ENCODE measurements at regions not wholly inside any gene's neighbourhood (a gene's known extent, or its start where the extent isn't known, plus 50 kb on each side); places are given as distances from the start of the nearest gene placed in this dataset.

GRCh38 chr2:240298803-240299709, 136.4 kb upstream of the GPC1 start:
- Histone ChIP-seq H3K4me1 (ENCODE audit: control insufficient read depth, insufficient read depth, low read length) (no peaks in the 10 kb centered on the region), H3K9me3 (ENCODE audit: control insufficient read depth, insufficient read depth, low read length) (no peaks in the 10 kb centered on the region), H3K27ac (ENCODE audit: low read length) (no peak overlapping the region), H3K4me3 (ENCODE audit: low read length) (no peak overlapping the region), H3K27me3 (ENCODE audit: control insufficient read depth, insufficient read depth, low read length) (no peaks in the 10 kb centered on the region), H3K36me3 (ENCODE audit: control insufficient read depth, insufficient read depth, low read length) (no peaks in the 10 kb centered on the region)
- no peak for DNase-seq (ENCODE audit: low read depth, low spot score)
- WGBS (ENCODE audit: insufficient coverage, insufficient read length): no CpG with 5 or more reads among the region's 18 CpGs

GRCh38 chr2:240299710-240300068, 135.8 kb upstream of the GPC1 start:
- Histone ChIP-seq H3K36me3 (ENCODE audit: control insufficient read depth, insufficient read depth, low read length) (no peaks in the 10 kb centered on the region), H3K4me1 (ENCODE audit: control insufficient read depth, insufficient read depth, low read length) (no peaks in the 10 kb centered on the region), H3K9me3 (ENCODE audit: control insufficient read depth, insufficient read depth, low read length) (no peaks in the 10 kb centered on the region), H3K4me3 (ENCODE audit: low read length) (no peak overlapping the region), H3K27me3 (ENCODE audit: control insufficient read depth, insufficient read depth, low read length) (no peaks in the 10 kb centered on the region), H3K27ac (ENCODE audit: low read length) (no peak overlapping the region)
- DNase-seq (ENCODE audit: low read depth, low spot score): no peak
- no CpG with 5 or more reads among the region's 7 CpGs for WGBS (ENCODE audit: insufficient coverage, insufficient read length)

GRCh38 chr2:240300261-240300821, 135.1 kb upstream of the GPC1 start:
- Histone ChIP-seq H3K27ac (ENCODE audit: low read length) (no peak overlapping the region), H3K4me1 (ENCODE audit: control insufficient read depth, insufficient read depth, low read length) (no peaks in the 10 kb centered on the region), H3K4me3 (ENCODE audit: low read length) (no peak overlapping the region), H3K9me3 (ENCODE audit: control insufficient read depth, insufficient read depth, low read length) (no peaks in the 10 kb centered on the region), H3K27me3 (ENCODE audit: control insufficient read depth, insufficient read depth, low read length) (no peaks in the 10 kb centered on the region), H3K36me3 (ENCODE audit: control insufficient read depth, insufficient read depth, low read length) (no peaks in the 10 kb centered on the region)
- DNase-seq (ENCODE audit: low read depth, low spot score): no peak
- WGBS (ENCODE audit: insufficient coverage, insufficient read length): no CpG with 5 or more reads among the region's 11 CpGs

GRCh38 chr2:240300840-240301239, 134.6 kb upstream of the GPC1 start:
- WGBS (ENCODE audit: insufficient coverage, insufficient read length): no CpG with 5 or more reads among the region's 8 CpGs
- Histone ChIP-seq H3K36me3 (ENCODE audit: control insufficient read depth, insufficient read depth, low read length) (no peaks in the 10 kb centered on the region), H3K27ac (ENCODE audit: low read length) (no peak overlapping the region), H3K27me3 (ENCODE audit: control insufficient read depth, insufficient read depth, low read length) (no peaks in the 10 kb centered on the region), H3K4me1 (ENCODE audit: control insufficient read depth, insufficient read depth, low read length) (no peaks in the 10 kb centered on the region), H3K9me3 (ENCODE audit: control insufficient read depth, insufficient read depth, low read length) (no peaks in the 10 kb centered on the region), H3K4me3 (ENCODE audit: low read length) (no peak overlapping the region)
- DNase-seq (ENCODE audit: low read depth, low spot score): no peak

GRCh38 chr2:240301256-240301795, 134.1 kb upstream of the GPC1 start:
- no peaks in the 10 kb centered on the region for H3K27me3 ChIP-seq (ENCODE audit: control insufficient read depth, insufficient read depth, low read length)
- no peaks in the 10 kb centered on the region for H3K36me3 ChIP-seq (ENCODE audit: control insufficient read depth, insufficient read depth, low read length)
- no peak for DNase-seq (ENCODE audit: low read depth, low spot score)
- H3K9me3 ChIP-seq (ENCODE audit: control insufficient read depth, insufficient read depth, low read length): no peaks in the 10 kb centered on the region
- no peak overlapping the region for H3K27ac ChIP-seq (ENCODE audit: low read length)
- H3K4me3 ChIP-seq (ENCODE audit: low read length): no peak overlapping the region
- no peaks in the 10 kb centered on the region for H3K4me1 ChIP-seq (ENCODE audit: control insufficient read depth, insufficient read depth, low read length)
- no CpG with 5 or more reads among the region's 13 CpGs for WGBS (ENCODE audit: insufficient coverage, insufficient read length)

- Histone ChIP-seq H3K27me3 (ENCODE audit: control insufficient read depth, insufficient read depth, low read length) (no peaks in the 10 kb centered on the region), H3K9me3 (ENCODE audit: control insufficient read depth, insufficient read depth, low read length) (no peaks in the 10 kb centered on the region), H3K4me3 (ENCODE audit: low read length) (no peak overlapping the region), H3K36me3 (ENCODE audit: control insufficient read depth, insufficient read depth, low read length) (no peaks in the 10 kb centered on the region), H3K27ac (ENCODE audit: low read length) (no peak overlapping the region), H3K4me1 (ENCODE audit: control insufficient read depth, insufficient read depth, low read length) (no peaks in the 10 kb centered on the region)
- WGBS (ENCODE audit: insufficient coverage, insufficient read length): no CpG with 5 or more reads among the region's 5 CpGs
- no peak for DNase-seq (ENCODE audit: low read depth, low spot score)
Observed at GRCh38 chr2:240302041-240302440, 133.4 kb upstream of the GPC1 start.

- no peaks in the 10 kb centered on the region for H3K4me1 ChIP-seq (ENCODE audit: control insufficient read depth, insufficient read depth, low read length)
- WGBS (ENCODE audit: insufficient coverage, insufficient read length): no CpG with 5 or more reads among the region's 2 CpGs
- H3K27me3 ChIP-seq (ENCODE audit: control insufficient read depth, insufficient read depth, low read length): no peaks in the 10 kb centered on the region
- no peaks in the 10 kb centered on the region for H3K9me3 ChIP-seq (ENCODE audit: control insufficient read depth, insufficient read depth, low read length)
- H3K36me3 ChIP-seq (ENCODE audit: control insufficient read depth, insufficient read depth, low read length): no peaks in the 10 kb centered on the region
- no peak for DNase-seq (ENCODE audit: low read depth, low spot score)
- H3K27ac ChIP-seq (ENCODE audit: low read length): no peak overlapping the region
- H3K4me3 ChIP-seq (ENCODE audit: low read length): no peak overlapping the region
Observed at GRCh38 chr2:240302933-240303595, 132.4 kb upstream of the GPC1 start.

GRCh38 chr2:240303896-240304745, 131.3 kb upstream of the GPC1 start:
- H3K36me3 ChIP-seq (ENCODE audit: control insufficient read depth, insufficient read depth, low read length): no peaks in the 10 kb centered on the region
- no peak overlapping the region for H3K4me3 ChIP-seq (ENCODE audit: low read length)
- DNase-seq (ENCODE audit: low read depth, low spot score): no peak
- H3K9me3 ChIP-seq (ENCODE audit: control insufficient read depth, insufficient read depth, low read length): no peaks in the 10 kb centered on the region
- no peak overlapping the region for H3K27ac ChIP-seq (ENCODE audit: low read length)
- WGBS (ENCODE audit: insufficient coverage, insufficient read length): no CpG with 5 or more reads among the region's 25 CpGs
- no peaks in the 10 kb centered on the region for H3K27me3 ChIP-seq (ENCODE audit: control insufficient read depth, insufficient read depth, low read length)
- no peaks in the 10 kb centered on the region for H3K4me1 ChIP-seq (ENCODE audit: control insufficient read depth, insufficient read depth, low read length)

GRCh38 chr2:240304746-240305161, 130.7 kb upstream of the GPC1 start:
- no peak for DNase-seq (ENCODE audit: low read depth, low spot score)
- Histone ChIP-seq H3K4me3 (ENCODE audit: low read length) (no peak overlapping the region), H3K36me3 (ENCODE audit: control insufficient read depth, insufficient read depth, low read length) (no peaks in the 10 kb centered on the region), H3K4me1 (ENCODE audit: control insufficient read depth, insufficient read depth, low read length) (no peaks in the 10 kb centered on the region), H3K27ac (ENCODE audit: low read length) (no peak overlapping the region), H3K27me3 (ENCODE audit: control insufficient read depth, insufficient read depth, low read length) (no peaks in the 10 kb centered on the region), H3K9me3 (ENCODE audit: control insufficient read depth, insufficient read depth, low read length) (no peaks in the 10 kb centered on the region)
- no CpG with 5 or more reads among the region's 12 CpGs for WGBS (ENCODE audit: insufficient coverage, insufficient read length)

Data from iPS DF 6.9 (cell line).